ENCODE measurements at regions not wholly inside any gene's neighbourhood (a gene's known extent, or its start where the extent isn't known, plus 50 kb on each side); places are given as distances from the start of the nearest gene placed in this dataset.

GRCh38 chr4:91812319-91812718 lies 491.4 kb upstream of the GRID2 start:
- TF ChIP-seq CTCF (IDR thresholded peaks at IDR 0.05) = no peak
- no peak for TF ChIP-seq POLR2A (IDR thresholded peaks at IDR 0.05)
